K562 (cell line): ENCODE measurements at regions not wholly inside any gene's neighbourhood (a gene's known extent, or its start where the extent isn't known, plus 50 kb on each side); places are given as distances from the start of the nearest gene placed in this dataset.

Source experiments
- EP300 ChIP-seq: IDR thresholded peaks from 2 replicates; pipeline ENCODE4 v1.6.1; 2012; ENCODE audit warnings: low read length, improper control_type of control experiment
- POLR2A ChIP-seq: fragments of 450-650 bp; conservative IDR thresholded peaks from 2 replicates; pipeline ENCODE4 v1.6.1; 2016
- SAFB2 ChIP-seq: fragments of 200-400 bp; formaldehyde crosslinking; IDR thresholded peaks from 2 replicates; pipeline ENCODE4 v1.6.1; 2018; ENCODE audit warnings: borderline replicate concordance, low read length, low read depth, moderate library complexity; ENCODE audit not compliant: severe bottlenecking
- SIX5 ChIP-seq, 2 experiments: IDR thresholded peaks; 2 replicates each; pipeline ENCODE4 v1.6.1; 2011; ENCODE audit warnings: low read length in 2 of 2, borderline replicate concordance in 1 of 2, low read depth in 1 of 2, mild to moderate bottlenecking in 1 of 2, moderate library complexity in 1 of 2; ENCODE audit not compliant: insufficient read depth in 1 of 2
- TF ChIP-seq, protein P1 (sequence below): fragments of 200-600 bp; sonication (generic); IDR thresholded peaks from one replicate; pipeline ENCODE4 v1.6.1; 2012; ENCODE audit warnings: mild to moderate bottlenecking, low read depth, low read length, inconsistent platforms

DNA sequence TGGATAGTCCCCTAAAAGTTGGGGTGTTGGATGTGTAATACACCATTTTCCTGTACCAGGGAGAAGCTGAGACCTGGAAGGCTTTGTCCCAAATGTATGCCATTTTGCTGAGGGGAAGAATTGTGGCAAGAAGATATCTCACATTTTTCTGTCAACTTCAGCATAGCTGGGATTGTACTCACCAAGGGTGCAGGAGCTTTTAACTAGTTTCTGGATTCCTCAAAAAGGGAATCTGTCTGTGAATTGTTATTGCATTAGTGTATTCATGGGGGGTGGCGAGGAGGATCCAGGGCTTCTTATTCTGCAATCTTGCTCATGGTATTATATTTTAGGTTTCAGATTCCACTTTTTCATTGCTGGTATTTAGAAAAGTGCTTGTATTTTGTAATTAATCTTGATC is 208.2 kb upstream of the MYOCD start:
- TF ChIP-seq SAFB2 (no peak), POLR2A (no peak), EP300 (no peak), SIX5 (IDR thresholded peaks at IDR 0.05; ENCODE audit: borderline replicate concordance in 1 of 2, insufficient read depth in 1 of 2, low read depth in 1 of 2, low read length in 2 of 2) (no peak)
- TF ChIP-seq, protein P1, sequence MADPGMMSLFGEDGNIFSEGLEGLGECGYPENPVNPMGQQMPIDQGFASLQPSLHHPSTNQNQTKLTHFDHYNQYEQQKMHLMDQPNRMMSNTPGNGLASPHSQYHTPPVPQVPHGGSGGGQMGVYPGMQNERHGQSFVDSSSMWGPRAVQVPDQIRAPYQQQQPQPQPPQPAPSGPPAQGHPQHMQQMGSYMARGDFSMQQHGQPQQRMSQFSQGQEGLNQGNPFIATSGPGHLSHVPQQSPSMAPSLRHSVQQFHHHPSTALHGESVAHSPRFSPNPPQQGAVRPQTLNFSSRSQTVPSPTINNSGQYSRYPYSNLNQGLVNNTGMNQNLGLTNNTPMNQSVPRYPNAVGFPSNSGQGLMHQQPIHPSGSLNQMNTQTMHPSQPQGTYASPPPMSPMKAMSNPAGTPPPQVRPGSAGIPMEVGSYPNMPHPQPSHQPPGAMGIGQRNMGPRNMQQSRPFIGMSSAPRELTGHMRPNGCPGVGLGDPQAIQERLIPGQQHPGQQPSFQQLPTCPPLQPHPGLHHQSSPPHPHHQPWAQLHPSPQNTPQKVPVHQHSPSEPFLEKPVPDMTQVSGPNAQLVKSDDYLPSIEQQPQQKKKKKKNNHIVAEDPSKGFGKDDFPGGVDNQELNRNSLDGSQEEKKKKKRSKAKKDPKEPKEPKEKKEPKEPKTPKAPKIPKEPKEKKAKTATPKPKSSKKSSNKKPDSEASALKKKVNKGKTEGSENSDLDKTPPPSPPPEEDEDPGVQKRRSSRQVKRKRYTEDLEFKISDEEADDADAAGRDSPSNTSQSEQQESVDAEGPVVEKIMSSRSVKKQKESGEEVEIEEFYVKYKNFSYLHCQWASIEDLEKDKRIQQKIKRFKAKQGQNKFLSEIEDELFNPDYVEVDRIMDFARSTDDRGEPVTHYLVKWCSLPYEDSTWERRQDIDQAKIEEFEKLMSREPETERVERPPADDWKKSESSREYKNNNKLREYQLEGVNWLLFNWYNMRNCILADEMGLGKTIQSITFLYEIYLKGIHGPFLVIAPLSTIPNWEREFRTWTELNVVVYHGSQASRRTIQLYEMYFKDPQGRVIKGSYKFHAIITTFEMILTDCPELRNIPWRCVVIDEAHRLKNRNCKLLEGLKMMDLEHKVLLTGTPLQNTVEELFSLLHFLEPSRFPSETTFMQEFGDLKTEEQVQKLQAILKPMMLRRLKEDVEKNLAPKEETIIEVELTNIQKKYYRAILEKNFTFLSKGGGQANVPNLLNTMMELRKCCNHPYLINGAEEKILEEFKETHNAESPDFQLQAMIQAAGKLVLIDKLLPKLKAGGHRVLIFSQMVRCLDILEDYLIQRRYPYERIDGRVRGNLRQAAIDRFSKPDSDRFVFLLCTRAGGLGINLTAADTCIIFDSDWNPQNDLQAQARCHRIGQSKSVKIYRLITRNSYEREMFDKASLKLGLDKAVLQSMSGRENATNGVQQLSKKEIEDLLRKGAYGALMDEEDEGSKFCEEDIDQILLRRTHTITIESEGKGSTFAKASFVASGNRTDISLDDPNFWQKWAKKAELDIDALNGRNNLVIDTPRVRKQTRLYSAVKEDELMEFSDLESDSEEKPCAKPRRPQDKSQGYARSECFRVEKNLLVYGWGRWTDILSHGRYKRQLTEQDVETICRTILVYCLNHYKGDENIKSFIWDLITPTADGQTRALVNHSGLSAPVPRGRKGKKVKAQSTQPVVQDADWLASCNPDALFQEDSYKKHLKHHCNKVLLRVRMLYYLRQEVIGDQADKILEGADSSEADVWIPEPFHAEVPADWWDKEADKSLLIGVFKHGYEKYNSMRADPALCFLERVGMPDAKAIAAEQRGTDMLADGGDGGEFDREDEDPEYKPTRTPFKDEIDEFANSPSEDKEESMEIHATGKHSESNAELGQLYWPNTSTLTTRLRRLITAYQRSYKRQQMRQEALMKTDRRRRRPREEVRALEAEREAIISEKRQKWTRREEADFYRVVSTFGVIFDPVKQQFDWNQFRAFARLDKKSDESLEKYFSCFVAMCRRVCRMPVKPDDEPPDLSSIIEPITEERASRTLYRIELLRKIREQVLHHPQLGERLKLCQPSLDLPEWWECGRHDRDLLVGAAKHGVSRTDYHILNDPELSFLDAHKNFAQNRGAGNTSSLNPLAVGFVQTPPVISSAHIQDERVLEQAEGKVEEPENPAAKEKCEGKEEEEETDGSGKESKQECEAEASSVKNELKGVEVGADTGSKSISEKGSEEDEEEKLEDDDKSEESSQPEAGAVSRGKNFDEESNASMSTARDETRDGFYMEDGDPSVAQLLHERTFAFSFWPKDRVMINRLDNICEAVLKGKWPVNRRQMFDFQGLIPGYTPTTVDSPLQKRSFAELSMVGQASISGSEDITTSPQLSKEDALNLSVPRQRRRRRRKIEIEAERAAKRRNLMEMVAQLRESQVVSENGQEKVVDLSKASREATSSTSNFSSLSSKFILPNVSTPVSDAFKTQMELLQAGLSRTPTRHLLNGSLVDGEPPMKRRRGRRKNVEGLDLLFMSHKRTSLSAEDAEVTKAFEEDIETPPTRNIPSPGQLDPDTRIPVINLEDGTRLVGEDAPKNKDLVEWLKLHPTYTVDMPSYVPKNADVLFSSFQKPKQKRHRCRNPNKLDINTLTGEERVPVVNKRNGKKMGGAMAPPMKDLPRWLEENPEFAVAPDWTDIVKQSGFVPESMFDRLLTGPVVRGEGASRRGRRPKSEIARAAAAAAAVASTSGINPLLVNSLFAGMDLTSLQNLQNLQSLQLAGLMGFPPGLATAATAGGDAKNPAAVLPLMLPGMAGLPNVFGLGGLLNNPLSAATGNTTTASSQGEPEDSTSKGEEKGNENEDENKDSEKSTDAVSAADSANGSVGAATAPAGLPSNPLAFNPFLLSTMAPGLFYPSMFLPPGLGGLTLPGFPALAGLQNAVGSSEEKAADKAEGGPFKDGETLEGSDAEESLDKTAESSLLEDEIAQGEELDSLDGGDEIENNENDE, result no peak
